NT2/D1 (cell line): ENCODE measurements at regions not wholly inside any gene's neighbourhood (a gene's known extent, or its start where the extent isn't known, plus 50 kb on each side); places are given as distances from the start of the nearest gene placed in this dataset.

Source experiments
- DNase-seq: peaks from one replicate; pipeline ENCODE4 v3.0.0-alpha.2; 2011; ENCODE audit warnings: low read depth, low spot score
- H3K27me3 ChIP-seq: 2 replicates; pipeline ENCODE4 v1.6.0; 2011; ENCODE audit warnings: mild to moderate bottlenecking; ENCODE audit not compliant: insufficient read length, insufficient read depth
- H3K36me3 ChIP-seq: 2 replicates; pipeline ENCODE4 v1.6.1; 2011; ENCODE audit warnings: mild to moderate bottlenecking, low read length, mixed read lengths; ENCODE audit not compliant: insufficient read depth, insufficient read length
- H3K4me1 ChIP-seq: 2 replicates; pipeline ENCODE4 v1.5.1; 2011; ENCODE audit not compliant: insufficient read depth, insufficient read length
- H3K4me3 ChIP-seq: 2 replicates; pipeline ENCODE4 v1.5.1; 2011; ENCODE audit warnings: low read depth; ENCODE audit not compliant: insufficient read length
- H3K9ac ChIP-seq: 2 replicates; pipeline ENCODE4 v1.6.0; 2011; ENCODE audit warnings: low read depth; ENCODE audit not compliant: insufficient read length
- H3K9me3 ChIP-seq: 2 replicates; pipeline ENCODE4 v1.5.1; 2011; ENCODE audit warnings: mild to moderate bottlenecking, low read length; ENCODE audit not compliant: insufficient read depth
- SUZ12 ChIP-seq: IDR thresholded peaks from 2 replicates; pipeline ENCODE4 v1.6.1; 2011; ENCODE audit not compliant: insufficient read length, insufficient read depth; ENCODE audit errors: extremely low read depth
- YY1 ChIP-seq: IDR thresholded peaks from 2 replicates; pipeline ENCODE4 v1.6.1; 2011; ENCODE audit not compliant: insufficient read length, insufficient read depth
- ZNF274 ChIP-seq: IDR thresholded peaks from 2 replicates; pipeline ENCODE4 v1.6.1; 2011; ENCODE audit warnings: mild to moderate bottlenecking, low read depth, low read length

DNA sequence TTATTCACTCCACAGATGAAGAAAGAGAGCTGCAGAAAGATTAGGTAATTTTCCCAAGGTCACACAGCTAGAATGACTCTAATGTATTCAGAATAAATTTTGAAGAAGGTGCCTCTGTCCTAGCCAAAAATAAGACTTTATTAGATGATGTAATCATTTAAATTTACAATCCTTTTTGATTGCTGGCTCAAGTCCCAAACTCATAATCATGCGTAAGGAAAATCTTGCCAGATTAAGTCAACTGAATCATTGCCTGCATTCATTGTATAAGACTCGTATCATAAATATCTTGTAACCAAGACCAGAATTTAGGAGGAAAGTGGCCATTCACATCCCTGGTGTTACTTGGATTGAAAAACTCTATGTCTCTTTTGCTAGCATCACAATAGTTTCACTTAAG, 53.1 kb upstream of the STK39 start:
- no peaks in the 10 kb centered on the region for H3K9me3 ChIP-seq
- no peak for DNase-seq
- no peaks in the 10 kb centered on the region for H3K27me3 ChIP-seq
- H3K4me1 ChIP-seq, result no peaks in the 10 kb centered on the region
- H3K9ac ChIP-seq, result no peak overlapping the region
- no peaks in the 10 kb centered on the region for H3K36me3 ChIP-seq
- TF ChIP-seq YY1, result no peak
- no peak for TF ChIP-seq ZNF274
- no peak for TF ChIP-seq SUZ12
- H3K4me3 ChIP-seq, result no peak overlapping the region

DNA sequence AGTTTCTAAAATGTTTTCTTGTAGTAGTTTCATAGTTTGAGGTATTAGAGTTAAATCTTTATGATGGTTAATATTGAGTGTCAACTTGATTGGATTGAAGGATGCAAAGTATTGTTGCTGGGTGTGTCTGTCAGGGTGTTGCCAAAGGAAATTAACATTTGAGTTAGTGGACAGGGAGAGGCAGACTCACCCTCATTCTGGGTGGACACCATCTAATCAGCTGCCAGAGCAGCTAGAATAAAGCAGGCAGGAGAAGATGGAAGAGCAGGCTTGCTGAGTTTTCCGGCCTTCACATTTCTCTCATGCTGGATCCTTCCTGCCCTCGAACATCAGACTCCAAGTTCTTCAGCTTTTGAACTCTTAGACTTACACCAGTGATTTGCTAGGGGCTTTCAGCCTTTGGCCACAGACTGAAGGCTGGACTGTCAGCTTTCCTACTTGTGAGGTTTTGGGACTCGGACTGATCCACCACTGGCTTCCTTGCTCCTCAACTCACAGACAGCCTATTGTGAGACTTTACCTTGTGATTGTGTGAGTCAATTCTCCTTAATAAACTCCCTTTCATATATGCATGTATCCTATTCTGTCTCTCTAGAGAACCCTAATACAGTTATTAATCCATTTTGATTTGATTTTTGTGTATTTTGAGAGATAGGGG, 56.8 kb upstream of the STK39 start:
- Histone ChIP-seq H3K9me3 (no peaks in the 10 kb centered on the region), H3K4me3 (no peak overlapping the region), H3K27me3 (no peaks in the 10 kb centered on the region), H3K36me3 (no peaks in the 10 kb centered on the region), H3K4me1 (no peaks in the 10 kb centered on the region), H3K9ac (no peak overlapping the region)
- no peak for TF ChIP-seq ZNF274
- TF ChIP-seq SUZ12, result no peak
- no peak for TF ChIP-seq YY1
- no peak for DNase-seq

DNA sequence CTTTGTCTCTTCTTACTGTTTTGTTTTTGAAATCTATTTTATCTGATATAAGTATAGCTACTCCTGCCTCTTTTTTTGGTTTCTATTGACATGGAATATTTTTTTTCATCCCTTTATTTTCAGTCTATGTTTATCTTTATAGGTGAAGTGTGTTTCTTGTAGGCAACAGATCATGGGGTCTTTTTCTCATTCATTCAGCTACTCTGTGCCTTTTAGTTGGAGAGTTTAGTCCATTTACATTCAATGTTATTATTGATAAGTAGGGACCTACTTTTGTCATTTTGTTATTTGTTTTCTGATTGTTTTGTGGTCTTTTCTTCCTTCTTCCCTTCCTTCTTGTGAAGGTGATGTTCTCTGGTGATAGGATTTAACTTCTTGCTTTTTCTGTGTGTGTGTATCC, 60.0 kb upstream of the STK39 start:
- Histone ChIP-seq H3K27me3 (no peaks in the 10 kb centered on the region), H3K4me1 (peaks cover 4% of the 10 kb centered on the region), H3K36me3 (no peaks in the 10 kb centered on the region), H3K4me3 (no peak overlapping the region), H3K9me3 (no peaks in the 10 kb centered on the region), H3K9ac (no peak overlapping the region)
- TF ChIP-seq SUZ12, result no peak
- TF ChIP-seq ZNF274, result no peak
- TF ChIP-seq YY1, result no peak
- no peak for DNase-seq

DNA sequence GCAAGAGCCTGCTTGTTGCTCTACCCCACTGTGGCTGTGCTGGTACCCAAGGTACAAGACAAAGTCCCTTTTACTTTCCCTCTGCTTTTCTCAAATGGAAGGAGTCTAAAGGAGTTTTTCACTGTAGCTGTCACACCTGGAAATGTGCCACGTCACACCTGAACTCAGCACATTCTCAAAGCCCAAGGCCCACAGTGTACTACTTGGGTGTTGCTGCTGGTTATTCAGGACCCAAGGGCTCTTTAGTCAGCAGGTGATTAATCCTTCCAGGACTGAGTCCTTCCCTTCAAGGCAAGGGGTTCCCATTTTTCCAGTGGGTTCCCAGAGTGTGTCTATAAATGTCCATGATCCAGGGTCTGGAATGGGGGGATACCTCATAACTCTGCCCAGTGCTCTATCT, 63.2 kb upstream of the STK39 start:
- Histone ChIP-seq H3K9ac (no peak overlapping the region), H3K9me3 (no peaks in the 10 kb centered on the region), H3K4me3 (no peak overlapping the region), H3K36me3 (no peaks in the 10 kb centered on the region), H3K4me1 (peaks cover 4% of the 10 kb centered on the region), H3K27me3 (no peaks in the 10 kb centered on the region)
- no peak for DNase-seq
- TF ChIP-seq ZNF274 (no peak), YY1 (no peak), SUZ12 (no peak)

DNA sequence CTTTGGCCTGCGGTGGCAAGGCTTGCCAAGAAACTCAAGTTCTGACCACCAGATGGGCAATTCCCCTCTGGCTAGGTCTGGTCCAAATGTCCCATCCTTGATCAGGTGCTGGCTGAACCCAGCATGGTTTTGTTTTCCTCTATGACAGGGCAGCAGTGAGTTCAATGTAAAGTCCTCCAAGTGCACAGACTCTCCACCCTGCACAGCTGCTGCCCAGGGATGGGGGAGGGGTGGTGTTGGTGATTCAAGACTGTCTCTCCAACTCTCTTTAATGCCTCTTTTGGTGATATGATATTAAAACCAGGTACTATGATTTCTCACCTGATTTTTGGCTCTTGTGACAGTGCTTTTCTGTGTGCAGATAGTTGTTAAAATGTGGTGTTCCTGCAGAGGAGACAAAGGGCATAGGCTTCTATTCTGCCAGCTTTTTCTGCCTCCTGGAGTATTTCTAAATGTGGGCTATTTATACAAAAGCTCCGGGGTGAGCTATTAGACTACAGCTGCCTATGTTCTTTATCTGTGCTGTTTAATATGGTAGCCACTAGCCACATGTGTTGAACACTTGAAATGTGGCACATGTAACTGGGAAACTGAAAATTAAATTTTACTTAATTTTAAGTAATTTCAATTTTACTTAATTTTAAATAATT, 64.0 kb upstream of the STK39 start:
- no peaks in the 10 kb centered on the region for H3K27me3 ChIP-seq
- H3K9ac ChIP-seq, result no peak overlapping the region
- no peak for DNase-seq
- H3K9me3 ChIP-seq, result no peaks in the 10 kb centered on the region
- TF ChIP-seq ZNF274, result no peak
- TF ChIP-seq YY1, result no peak
- TF ChIP-seq SUZ12, result no peak
- no peak overlapping the region for H3K4me3 ChIP-seq
- peaks cover 4% of the 10 kb centered on the region for H3K4me1 ChIP-seq
- H3K36me3 ChIP-seq, result no peaks in the 10 kb centered on the region

DNA sequence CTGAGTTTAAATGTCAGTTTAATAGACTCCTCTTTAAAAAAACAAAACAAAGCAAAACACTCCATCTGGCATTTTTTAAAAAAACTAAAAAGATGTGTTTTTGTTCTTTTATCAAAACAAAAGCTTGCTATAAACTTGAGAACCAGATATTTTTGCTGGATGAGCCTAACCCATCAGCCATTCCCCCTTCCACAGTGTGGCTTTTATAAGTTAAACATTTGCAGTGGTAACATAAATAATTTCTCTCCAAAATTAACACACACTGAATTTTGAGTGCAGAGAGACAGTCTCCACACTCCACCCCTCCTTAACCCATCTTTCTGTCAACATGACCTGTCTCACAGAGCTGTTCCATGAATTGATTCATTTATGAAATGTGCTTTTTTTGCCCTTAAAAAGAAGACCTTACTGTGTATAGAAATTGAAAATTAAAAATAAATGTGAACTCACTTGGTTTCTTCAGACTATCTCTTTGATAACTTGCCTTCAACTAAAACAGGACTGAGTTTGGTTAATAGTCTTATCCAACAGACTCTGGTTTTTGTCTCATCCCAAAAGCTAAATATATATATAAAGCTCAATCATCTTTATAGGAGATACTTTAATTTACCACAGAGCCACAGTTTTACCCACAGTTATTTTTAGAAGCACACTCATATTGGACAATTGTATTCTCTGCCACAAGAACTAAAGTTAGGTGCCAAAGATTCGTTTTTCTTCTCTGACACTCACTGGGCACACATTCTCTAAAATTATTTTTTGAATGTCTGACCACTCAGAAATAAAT, 64.8 kb upstream of the STK39 start:
- TF ChIP-seq SUZ12 (no peak), YY1 (no peak), ZNF274 (no peak)
- Histone ChIP-seq H3K4me3 (no peak overlapping the region), H3K27me3 (no peaks in the 10 kb centered on the region), H3K36me3 (no peaks in the 10 kb centered on the region), H3K4me1 (peaks cover 4% of the 10 kb centered on the region), H3K9ac (no peak overlapping the region), H3K9me3 (no peaks in the 10 kb centered on the region)
- DNase-seq, result no peak

DNA sequence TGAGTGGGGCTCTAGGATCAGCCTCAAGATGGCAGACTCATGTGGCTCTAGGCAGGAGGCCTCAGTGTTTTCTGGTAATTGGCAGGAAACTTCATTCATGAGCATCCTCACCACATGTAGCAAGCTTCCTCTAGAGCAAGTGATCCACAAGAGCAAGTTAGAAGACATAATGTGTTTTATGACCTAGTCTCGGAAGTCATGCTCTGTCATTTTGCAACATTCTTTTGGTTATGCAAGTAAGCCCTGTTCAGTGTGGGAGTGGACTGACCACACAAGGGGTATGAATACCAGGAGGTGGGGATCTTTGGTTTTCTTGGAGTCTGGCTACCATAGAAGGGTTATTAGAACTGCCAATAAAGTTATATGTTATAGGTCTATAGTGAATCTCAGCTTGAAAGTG, 66.8 kb upstream of the STK39 start:
- Histone ChIP-seq H3K4me3 (no peak overlapping the region), H3K9me3 (no peaks in the 10 kb centered on the region)
- TF ChIP-seq SUZ12, result no peak
- TF ChIP-seq ZNF274, result no peak
- TF ChIP-seq YY1, result no peak

More for the DNA sequence above, 66.8 kb upstream of the STK39 start:
- no peak for DNase-seq
- Histone ChIP-seq H3K27me3 (no peaks in the 10 kb centered on the region), H3K9ac (no peak overlapping the region), H3K4me1 (peaks cover 4% of the 10 kb centered on the region), H3K36me3 (no peaks in the 10 kb centered on the region)
